ENCODE measurements at regions not wholly inside any gene's neighbourhood (a gene's known extent, or its start where the extent isn't known, plus 50 kb on each side); places are given as distances from the start of the nearest gene placed in this dataset.

DNA sequence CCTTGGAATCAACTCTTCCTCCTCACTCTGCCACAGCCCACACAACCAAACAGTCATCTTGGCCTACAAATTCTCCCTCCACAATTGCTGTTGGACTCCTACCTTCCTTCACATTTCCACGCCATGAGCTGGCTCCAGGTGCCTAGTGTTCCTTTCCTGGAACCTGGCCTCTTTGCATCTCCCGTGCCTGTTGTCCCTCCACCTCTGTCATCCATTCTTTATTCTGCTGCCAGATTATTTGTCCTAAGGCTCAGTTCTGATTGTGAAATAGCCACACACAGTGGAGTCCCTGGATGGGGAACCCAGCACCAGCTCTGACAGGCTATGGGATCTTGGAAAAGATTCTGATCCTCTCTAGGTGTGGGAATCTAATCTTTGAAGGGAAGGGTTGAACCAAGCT lies 109.1 kb upstream of the ANKH start:
- TF ChIP-seq, protein P1, sequence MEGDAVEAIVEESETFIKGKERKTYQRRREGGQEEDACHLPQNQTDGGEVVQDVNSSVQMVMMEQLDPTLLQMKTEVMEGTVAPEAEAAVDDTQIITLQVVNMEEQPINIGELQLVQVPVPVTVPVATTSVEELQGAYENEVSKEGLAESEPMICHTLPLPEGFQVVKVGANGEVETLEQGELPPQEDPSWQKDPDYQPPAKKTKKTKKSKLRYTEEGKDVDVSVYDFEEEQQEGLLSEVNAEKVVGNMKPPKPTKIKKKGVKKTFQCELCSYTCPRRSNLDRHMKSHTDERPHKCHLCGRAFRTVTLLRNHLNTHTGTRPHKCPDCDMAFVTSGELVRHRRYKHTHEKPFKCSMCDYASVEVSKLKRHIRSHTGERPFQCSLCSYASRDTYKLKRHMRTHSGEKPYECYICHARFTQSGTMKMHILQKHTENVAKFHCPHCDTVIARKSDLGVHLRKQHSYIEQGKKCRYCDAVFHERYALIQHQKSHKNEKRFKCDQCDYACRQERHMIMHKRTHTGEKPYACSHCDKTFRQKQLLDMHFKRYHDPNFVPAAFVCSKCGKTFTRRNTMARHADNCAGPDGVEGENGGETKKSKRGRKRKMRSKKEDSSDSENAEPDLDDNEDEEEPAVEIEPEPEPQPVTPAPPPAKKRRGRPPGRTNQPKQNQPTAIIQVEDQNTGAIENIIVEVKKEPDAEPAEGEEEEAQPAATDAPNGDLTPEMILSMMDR (conservative IDR thresholded peaks at IDR 0.05; ENCODE audit: low read depth, low read length): no peak
- no peak for TF ChIP-seq EZH2 (IDR thresholded peaks at IDR 0.05; ENCODE audit: borderline replicate concordance, low read depth, low read length, poor library complexity, severe bottlenecking)
